ENCODE measurements at regions not wholly inside any gene's neighbourhood (a gene's known extent, or its start where the extent isn't known, plus 50 kb on each side); places are given as distances from the start of the nearest gene placed in this dataset.

GRCh38 chr11:15434529-15434928 lies 319.8 kb downstream of the INSC start:
- no peak for TF ChIP-seq POLR2A (IDR thresholded peaks at IDR 0.05)
- TF ChIP-seq, protein P1, sequence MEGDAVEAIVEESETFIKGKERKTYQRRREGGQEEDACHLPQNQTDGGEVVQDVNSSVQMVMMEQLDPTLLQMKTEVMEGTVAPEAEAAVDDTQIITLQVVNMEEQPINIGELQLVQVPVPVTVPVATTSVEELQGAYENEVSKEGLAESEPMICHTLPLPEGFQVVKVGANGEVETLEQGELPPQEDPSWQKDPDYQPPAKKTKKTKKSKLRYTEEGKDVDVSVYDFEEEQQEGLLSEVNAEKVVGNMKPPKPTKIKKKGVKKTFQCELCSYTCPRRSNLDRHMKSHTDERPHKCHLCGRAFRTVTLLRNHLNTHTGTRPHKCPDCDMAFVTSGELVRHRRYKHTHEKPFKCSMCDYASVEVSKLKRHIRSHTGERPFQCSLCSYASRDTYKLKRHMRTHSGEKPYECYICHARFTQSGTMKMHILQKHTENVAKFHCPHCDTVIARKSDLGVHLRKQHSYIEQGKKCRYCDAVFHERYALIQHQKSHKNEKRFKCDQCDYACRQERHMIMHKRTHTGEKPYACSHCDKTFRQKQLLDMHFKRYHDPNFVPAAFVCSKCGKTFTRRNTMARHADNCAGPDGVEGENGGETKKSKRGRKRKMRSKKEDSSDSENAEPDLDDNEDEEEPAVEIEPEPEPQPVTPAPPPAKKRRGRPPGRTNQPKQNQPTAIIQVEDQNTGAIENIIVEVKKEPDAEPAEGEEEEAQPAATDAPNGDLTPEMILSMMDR (IDR thresholded peaks at IDR 0.05): no peak
